HG03280 (cell line): ENCODE measurements at regions not wholly inside any gene's neighbourhood (a gene's known extent, or its start where the extent isn't known, plus 50 kb on each side); places are given as distances from the start of the nearest gene placed in this dataset.

Experiments
- ATAC-seq: cut with Tn5 transposase; IDR thresholded peaks from one replicate; pipeline ENCODE4 v1.9.1; 2021; ENCODE audit warnings: mild to moderate bottlenecking, moderate library complexity; ENCODE audit not compliant: unreplicated experiment

DNA sequence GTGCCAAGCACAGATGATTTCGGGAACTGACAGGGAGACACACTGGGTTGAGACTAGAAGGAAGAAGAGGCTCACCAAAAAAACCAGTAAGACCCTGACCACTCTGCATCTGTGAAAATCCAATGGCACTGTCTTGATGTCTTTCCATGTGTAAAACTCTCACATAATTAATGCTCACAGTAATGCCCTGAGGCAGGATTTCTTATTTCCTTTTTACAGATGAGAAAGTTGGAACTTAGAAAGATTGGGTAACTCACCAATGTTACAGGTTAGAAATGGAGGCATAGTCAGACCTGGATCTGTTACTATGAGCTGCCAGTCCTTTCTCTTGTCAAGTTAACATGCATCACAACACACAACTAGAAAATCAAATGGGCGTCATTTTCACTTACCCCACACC lies 151.0 kb upstream of the MCHR2 start:
- ATAC-seq: no peak

DNA sequence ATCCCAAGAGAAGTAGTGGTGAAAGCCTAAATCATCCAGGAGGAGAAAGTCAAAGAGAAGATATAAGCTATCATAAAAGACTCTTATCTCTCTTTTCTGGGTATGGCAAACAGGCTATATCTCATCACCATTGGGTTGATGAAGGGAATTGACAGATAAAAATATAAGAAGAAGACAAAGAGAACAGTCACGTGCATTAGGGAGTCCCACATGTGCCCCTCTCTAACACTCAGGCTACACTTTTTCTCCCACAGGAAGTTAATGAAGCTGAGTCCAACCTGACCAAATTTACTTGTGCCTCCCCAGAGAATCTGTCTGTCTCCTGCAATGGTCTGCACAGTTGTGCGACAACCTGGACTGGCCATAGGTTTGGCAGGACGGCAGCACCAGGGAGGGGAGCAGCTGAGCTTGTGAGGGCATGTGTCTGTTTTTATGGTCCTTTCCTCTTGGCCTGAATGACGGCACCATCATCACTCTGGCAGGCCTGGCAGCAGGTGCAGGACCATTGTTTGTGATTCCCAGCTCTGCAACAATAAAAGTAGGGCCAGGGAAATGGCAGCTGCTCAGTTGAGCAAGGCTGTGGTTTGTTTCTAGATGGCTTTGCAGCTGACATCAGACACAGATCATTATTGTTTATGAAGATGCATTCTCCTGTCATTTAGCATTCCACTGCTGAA lies 144.5 kb upstream of the MCHR2 start:
- ATAC-seq: no peak

DNA sequence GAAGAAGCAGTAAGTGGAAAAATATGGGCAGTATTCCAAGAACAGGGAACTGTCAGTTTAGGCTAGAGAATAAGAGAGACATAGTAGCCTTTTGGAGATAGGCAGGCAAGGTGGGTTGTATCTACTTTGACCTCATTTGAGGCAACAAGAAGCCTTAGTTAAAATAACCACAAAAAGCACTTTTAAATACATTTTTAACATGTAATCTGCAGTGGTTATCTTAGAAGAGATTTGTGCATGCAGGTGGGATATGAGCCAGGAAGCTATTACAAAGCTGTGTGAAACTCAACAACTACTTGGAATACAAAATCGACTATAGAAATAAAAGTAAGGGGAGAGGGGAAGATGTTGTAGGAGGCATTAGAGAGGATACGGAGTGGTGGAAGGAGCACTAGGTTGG lies 143.7 kb upstream of the MCHR2 start:
- ATAC-seq: no peak

DNA sequence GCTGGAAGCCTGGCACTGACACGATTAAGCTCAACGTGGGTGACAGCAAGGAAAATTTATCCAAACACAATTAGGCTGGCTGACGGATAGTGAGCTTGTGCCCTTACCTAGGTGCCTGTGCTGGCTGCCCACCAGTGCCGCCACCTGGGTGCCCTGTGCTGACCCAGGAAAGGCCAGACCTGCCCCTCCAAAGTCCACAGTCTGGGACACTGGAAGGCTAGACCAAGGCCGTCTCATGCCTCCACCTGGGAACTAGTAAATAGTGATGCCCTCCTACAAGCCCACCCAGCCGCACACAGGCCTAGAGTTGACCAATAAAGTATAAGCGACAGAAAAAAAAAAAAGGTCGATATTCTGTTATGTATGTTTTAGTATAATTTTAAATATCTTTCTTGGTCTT lies 142.6 kb upstream of the MCHR2 start:
- no peak for ATAC-seq

DNA sequence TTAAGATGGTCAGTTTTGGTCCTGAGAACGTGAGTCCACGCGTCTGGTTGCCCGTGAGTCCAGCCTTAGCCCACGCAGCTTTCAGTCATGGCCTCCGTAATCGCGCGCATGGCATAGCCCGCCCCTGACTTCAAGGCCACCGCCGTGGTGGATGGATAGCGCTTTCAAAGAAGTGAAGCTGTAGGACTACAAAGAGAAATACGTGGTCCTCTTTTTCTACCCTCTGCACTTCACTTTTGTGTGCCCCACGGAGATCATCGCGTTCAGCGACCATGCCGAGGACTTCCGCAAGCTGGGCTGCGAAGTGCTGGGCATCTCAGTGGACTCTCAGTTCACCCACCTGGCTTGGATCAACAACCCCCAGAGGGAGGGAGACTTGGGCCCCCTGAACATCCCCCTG lies 142.0 kb upstream of the MCHR2 start:
- ATAC-seq: no peak

DNA sequence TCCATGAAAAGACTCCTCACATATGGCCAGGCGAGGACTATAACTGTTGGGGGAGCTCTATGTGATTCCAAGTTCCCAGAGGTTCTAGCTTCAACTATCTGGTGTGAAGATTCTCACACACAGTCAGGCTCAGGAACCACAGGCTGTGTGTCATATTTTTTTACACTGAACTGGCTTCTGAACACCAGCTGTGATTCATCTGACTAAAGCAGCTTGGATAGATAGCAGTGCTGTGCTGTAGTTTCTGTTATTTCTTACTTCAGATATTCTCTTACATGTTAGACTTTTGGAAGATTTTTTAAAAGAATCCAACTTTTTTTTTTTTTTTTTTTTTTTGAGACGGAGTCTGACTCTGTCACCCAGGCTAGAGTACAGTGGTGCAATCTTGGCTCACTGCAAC lies 140.7 kb upstream of the MCHR2 start:
- ATAC-seq: no peak

DNA sequence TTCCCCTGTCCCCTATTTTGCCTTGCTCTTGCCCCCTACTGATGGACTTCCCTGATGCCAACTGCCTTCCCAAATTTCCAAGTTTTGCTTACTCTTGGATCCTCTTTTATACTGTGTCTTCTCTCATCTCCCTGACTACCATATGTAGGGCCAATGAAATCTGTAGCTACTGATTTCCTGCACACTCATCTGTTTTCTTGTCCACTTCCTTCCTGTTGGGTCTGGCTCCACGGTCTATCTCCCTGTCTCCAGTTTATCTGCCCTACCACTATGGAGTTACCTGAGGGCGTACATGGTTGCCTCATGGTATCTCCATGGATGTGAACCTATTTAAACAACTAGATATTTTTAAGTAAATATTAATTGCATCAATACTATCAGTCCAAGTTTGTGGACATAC lies 140.3 kb upstream of the MCHR2 start:
- ATAC-seq: no peak

DNA sequence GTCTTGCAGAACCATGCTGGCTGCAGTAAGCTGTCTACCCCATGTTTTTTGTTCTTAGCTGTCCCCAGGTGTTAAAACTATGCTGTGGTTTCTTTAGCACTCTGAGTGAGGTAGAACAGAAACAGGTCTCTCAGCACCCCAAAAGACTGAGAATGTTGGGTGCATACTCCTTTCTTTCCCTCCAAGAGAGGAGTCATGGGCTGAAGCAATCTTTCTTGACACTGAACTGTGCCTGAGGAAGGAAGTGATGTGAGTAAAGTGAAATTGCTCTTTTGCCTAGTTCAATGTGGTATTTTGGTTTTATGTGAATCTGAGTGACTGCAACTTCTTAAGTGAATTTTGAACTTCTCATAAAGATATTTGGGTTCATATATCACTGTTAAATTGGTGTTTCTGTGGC lies 138.0 kb upstream of the MCHR2 start:
- ATAC-seq: no peak

DNA sequence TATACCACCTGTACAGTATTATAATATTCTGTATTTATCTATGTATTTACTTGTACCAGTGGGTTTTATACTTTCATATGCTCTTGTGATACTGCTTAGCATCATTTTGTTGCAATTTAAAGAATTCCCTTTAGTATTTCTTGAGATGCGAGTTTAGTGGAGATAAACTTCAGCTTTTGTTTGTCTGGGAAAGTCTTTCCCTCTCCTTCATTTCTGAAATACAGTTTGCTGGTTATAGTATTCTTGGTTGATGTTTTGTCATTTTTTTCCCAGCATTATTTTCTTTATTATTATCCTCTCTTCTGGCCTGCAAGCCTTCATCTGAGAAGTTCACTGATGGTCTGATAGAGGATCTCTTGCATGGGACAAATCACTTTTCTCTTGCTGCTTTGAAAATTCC lies 136.6 kb upstream of the MCHR2 start:
- no peak for ATAC-seq

DNA sequence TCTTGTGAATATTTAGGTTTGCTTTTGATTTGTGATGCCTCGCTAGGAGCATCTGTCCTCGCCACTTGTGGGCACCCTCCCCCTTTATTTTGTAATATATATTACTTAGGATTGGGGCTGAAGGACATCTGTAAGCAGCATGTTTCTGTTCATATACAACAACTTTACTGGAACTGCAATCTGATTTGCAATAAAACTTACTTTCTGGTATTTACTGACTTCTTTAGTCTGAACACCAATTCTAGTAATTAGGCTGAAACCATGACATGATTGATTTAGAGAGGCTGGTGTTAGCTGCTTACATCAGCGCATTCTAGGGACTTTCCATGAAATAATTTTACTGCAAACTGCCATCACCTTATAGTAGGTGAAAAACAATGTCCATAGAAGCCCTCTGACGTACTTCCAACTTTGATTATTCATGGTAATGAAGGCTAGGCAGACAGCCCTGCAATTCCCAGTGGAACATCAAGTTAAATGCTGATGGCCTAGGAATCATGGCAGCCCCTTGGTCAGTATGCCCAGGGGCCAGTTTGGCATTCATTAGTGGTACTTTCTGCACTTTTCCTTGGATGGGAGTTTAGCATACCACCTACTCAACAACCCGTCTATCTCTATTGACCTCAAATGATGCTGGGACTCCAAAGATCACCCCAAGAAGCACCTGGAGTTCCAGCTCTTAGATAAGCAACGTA lies 132.9 kb upstream of the MCHR2 start:
- ATAC-seq: no peak

DNA sequence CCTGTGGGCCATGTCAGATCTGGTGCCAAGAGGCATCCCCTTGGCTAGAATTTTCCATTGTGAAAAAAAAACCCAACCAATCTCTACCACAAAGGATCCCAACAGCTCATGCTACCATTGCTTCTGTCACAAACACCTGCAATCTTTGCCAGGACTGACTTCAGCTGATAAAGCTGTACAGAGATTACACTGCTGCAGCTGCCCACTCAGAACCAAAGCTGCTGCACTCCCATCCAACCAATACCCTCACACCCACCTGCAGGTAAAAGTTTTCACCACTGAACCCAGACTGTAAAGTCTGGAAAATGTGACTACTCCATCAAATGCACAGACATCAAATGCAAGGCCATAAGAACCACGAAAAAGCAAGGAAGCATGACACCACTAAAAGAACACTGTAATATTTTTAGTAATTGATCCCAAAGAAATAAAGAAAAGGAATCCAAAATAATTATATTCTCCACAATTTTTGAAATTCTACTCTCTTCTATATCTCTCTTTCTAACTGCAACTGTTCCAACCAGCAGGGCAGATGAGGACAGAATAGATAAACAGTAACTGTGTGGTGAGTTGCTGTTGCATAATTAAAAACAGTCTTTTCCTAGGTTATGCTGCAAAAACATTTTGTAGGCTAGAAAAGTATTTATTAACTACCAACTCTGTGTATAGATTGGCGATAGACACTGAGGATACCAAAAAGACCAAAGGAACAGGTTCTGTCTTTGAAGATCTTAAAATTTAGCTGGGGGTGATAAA lies 128.0 kb upstream of the MCHR2 start:
- no peak for ATAC-seq

DNA sequence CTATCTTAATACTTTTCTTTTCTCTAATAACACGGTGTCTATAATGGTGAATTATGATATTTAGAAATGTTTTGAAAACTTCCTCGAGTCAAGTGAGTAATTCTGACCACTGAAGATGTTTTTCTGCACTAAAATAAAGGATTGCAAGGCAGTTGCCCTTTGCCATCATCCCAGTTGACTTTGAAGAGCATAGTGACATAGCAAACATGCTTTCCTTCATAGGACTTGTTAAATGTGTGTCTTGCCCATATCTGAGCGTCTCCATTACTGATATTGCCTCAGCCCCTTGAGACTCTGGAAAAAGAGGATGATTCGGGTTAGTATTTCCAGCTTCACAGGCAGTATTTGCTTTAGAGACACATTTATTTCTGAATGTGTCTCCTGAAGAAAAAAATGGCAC lies 125.2 kb upstream of the MCHR2 start:
- ATAC-seq: no peak

DNA sequence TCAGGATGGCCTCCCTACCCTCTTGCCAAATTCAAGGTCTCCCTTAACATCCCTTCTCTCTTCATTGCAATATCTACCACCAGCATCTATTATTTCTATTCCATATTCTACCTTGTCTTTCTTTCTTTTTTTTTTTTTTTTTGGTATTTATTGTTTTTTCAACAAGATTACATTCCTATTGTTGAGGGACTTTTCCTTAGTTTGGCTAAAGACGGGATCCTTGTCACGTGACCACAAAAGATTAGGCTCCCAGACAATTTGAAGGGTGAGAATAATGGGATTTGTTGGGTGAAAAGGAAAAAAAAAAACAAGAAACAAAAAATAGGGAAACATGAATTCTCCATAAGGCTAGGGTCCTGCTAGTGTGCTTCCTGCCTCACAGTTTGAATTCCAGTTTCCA lies 124.3 kb upstream of the MCHR2 start:
- no peak for ATAC-seq

DNA sequence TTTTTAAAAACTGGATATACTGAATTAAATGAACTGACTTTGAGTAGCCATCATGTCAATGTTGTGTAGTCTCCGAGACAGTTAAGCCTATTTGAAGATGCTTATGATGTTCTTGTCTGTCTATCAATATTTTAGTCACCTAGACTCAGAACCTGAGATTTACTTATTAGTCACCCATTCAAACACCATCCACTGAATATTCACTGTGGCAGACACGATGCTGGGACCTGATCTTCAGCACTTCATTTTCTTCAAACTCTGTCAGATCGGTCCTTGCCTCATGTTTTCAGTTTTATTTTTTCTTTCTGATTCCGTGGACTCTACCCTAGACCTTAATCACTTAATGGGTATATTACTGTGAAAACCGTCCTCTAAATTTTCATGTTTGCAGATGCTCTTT lies 123.7 kb upstream of the MCHR2 start:
- no peak for ATAC-seq

DNA sequence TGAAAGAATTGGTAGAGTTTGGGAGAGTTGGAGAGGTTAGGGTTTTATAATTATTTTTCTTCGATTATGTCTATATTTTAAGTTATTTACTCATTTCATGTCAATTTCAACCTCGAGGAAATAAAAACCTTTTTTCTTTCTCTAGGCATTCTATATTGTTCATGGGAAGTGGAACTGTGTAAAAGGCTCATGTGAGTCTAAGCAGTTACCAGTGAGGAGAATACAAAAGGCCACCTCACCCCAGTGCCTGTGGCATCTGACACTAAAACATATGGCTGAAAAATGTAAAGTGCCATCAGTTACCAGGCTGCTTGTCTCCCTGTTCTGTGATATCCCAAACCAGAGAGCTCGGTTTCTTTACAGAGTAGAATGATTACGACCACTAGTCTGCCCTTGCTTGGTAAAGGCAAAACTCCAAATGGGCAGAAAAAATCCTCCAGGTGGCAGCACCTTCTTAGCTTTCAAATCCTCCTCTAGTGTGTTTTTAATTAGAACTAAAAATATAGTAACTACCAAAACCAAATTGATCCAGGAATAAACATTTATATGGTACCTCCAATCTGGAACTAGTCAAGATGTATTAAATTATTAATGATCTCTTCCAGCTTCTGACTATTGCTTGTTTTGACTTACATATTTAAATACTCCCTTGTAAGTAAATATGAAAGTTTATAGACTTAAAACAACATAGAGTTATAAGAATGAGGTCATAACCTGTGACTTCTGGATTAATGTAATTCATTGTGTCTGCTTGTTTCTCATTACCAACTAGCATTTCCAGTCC lies 122.6 kb upstream of the MCHR2 start:
- peak; percentile 60 for ATAC-seq

DNA sequence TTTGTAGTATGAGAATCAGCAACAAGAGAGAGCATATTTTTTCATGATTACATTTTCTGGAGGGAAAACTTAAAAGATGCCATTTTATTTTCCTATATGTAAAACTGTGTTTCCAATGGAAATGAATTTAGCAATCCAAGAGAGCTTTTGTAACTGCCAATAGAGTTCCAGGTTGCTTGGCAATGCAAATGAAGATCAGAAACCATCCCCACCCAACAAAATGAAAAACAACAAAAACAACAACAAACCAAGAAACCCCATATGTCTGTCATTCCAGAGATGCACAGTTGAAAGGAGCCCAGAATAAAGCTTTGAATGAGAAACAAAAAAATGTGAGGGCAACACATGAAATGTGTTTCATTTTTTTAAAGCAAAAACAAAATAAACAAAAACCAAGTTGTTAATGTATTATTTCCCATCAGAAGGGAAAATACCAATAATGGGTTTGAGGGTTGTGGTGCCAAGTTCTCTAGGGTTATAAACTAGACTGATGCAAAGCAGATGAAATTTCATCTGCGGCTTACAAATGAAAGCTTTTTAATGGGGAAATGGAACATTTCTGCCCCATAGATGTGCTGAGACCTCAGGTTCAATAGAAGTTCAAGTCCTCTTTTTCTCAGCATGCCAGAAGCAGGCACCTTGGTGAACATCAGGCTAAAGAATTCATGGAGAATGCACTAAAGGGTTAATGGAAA lies 121.5 kb upstream of the MCHR2 start:
- no peak for ATAC-seq

DNA sequence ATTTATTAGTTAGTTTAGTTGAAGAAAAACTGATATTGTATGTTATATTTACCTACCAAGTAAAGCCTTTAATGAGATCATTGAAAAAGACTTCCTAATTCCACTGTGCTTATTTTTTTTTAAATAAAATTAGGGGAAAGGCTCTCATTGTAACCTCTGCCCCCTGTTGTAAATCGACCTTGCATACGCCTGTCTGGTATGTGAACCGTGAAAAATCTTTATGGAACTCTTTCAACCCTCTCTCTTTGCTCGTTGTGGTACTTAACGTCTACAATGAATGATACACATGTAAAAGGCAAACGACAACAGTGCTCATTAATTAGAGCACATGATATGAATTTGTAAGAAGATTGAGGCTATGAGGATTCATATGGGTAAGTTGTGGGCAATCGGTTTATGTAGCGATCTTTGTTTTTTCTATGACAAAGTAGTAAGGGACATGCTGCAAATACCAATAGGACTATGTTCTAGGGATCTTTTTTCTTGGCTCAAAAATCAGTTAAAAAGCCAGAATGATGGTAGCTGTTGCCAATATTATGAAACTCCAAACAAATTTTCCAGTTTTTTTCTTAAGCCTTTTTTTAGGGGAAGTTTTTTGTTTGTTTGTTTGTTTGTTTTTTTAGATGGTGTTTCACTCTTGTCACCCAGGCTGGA lies 119.0 kb upstream of the MCHR2 start:
- ATAC-seq: no peak

DNA sequence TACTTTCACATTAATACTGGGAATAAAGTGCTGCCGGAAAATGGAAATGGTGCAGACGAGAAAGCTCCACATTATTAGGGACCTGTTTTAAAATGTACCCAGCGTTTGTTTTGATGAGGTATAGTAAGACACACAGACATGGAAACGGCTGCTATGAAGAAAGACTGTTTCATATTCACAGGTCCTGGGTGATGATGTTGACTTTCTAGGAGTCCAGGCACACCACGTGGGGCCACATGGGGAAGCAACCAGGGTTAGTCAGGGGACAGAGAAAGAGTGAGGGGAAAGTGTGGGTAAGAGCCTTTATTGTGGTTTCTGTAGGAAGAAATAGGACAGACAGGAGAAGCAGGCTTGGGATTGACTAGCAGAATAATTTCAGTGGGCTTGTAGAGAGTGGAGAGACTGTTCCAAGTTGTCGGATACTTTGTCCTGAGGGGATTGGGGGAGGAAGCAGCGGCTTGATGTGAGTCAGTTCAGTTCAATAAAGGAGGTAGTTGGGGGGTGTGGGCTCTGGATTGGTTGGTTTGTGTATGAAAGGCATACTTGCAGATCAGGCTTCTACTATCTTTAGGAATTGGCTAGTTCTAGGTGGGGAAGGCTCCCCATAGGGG lies 112.0 kb upstream of the MCHR2 start:
- peak; percentile 44 for ATAC-seq

DNA sequence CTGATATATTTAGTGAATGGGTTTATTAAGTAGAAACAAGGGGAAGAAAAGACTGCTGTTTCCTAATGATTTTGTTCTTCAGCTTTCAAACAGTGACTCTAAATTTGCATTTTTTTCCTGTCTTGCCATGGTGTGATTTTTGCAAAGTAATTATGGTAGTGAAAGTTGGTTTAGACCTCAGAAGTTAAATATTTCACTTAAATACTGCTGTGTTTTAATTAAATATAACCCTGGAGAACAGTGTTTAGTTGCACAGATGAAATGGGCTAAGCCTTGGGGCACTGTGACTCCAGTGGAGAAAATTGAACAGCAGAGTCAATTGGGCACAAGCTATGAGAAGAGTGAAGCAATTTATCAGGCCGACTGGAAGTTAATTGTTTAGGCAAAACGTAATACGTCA lies 111.1 kb upstream of the MCHR2 start:
- no peak for ATAC-seq

DNA sequence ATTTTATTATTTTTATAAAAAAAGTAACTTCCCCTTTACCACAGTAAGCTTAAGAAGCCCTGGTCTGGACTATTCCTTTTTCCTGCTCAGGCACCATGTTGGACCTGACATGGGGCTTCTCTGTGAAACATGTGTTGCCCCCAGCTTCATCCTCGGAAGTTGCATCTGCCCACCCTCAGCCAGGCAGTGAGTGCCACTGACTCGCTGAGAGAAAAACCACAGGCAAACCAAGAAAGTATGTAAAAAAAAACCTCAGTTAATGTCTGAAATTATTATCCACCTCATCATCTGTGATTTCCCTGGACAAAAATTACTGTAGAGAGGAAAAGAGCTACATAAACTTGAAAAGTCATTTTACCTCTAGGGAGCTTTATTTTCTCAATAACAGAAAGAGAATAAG lies 109.9 kb upstream of the MCHR2 start:
- ATAC-seq: no peak
